PC-3 (cell line): ENCODE measurements at regions not wholly inside any gene's neighbourhood (a gene's known extent, or its start where the extent isn't known, plus 50 kb on each side); places are given as distances from the start of the nearest gene placed in this dataset.

ENCODE experiments used
- ATAC-seq: fragments of 200-7000 bp; cut with Tn5 transposase; 2 replicates; pipeline ENCODE4 v1.9.1; 2020; ENCODE audit warnings: mild to moderate bottlenecking, moderate library complexity
- BruUV-seq: library from RNA; stranded (reverse); fragments of 400-500 nt; replicated peaks from 2 replicates; lab custom pipeline; 2021; lab: Mats Ljungman, UMichigan
- CTCF ChIA-PET: fragments of 300-600 bp; sonication (Branson Sonifier 250); formaldehyde crosslinking; loops from one replicate; lab custom pipeline; 2022; ENCODE audit warnings: antibody characterized with exemption; lab: Charles Lee
- POLR2A ChIA-PET: fragments of 300-600 bp; sonication (Branson Sonifier 250); formaldehyde crosslinking; loops from one replicate; lab custom pipeline; 2022; ENCODE audit warnings: antibody characterized with exemption; ENCODE audit not compliant: unreplicated experiment; lab: Charles Lee
- DNase-seq: peaks from one replicate; pipeline ENCODE4 v3.0.0-alpha.2; 2015
- H2AFZ ChIP-seq: fragments of 300-600 bp; sonication (generic); 2 replicates; pipeline ENCODE4 v1.6.0; 2016; ENCODE audit warnings: antibody characterized with exemption, low read length
- H3F3A ChIP-seq: fragments of 300-600 bp; sonication (generic); one replicate; pipeline ENCODE4 v1.6.0; 2017; ENCODE audit warnings: antibody characterized with exemption, low read length, control low read depth, mild to moderate bottlenecking; ENCODE audit not compliant: unreplicated experiment
- H3K27ac ChIP-seq: fragments of 300-600 bp; sonication (generic); 2 replicates; pipeline ENCODE4 v1.5.1; 2016; ENCODE audit warnings: mild to moderate bottlenecking, low read length
- H3K27me3 ChIP-seq: fragments of 300-600 bp; sonication (generic); 2 replicates; pipeline ENCODE4 v1.6.1; 2016; ENCODE audit warnings: low read length, mixed read lengths
- H3K36me3 ChIP-seq: fragments of 300-600 bp; sonication (generic); 2 replicates; pipeline ENCODE4 v1.6.1; 2016; ENCODE audit warnings: low read depth, mixed run types, low read length, mixed read lengths
- H3K4me1 ChIP-seq: fragments of 300-600 bp; sonication (generic); 2 replicates; pipeline ENCODE4 v1.5.1; 2016; ENCODE audit warnings: low read length; ENCODE audit not compliant: insufficient read depth
- H3K4me2 ChIP-seq: fragments of 300-600 bp; sonication (generic); 2 replicates; pipeline ENCODE4 v1.6.0; 2016; ENCODE audit warnings: low read length
- H3K4me3 ChIP-seq: fragments of 300-600 bp; sonication (generic); 2 replicates; pipeline ENCODE4 v1.5.1; 2016; ENCODE audit warnings: mild to moderate bottlenecking, low read length, mixed read lengths
- H3K79me2 ChIP-seq: fragments of 300-600 bp; sonication (generic); 2 replicates; pipeline ENCODE4 v1.6.1; 2017; ENCODE audit warnings: low read length, mixed read lengths
- H3K9ac ChIP-seq: fragments of 300-600 bp; sonication (generic); 2 replicates; pipeline ENCODE4 v1.6.0; 2016; ENCODE audit warnings: mild to moderate bottlenecking, low read length
- H3K9me2 ChIP-seq: fragments of 300-600 bp; sonication (generic); replicated peaks from 2 replicates; pipeline ENCODE4 v1.6.1; 2016; ENCODE audit warnings: mixed run types, low read length, mixed read lengths
- H3K9me3 ChIP-seq: fragments of 300-600 bp; sonication (generic); 2 replicates; pipeline ENCODE4 v1.6.1; 2016; ENCODE audit warnings: low read length, mixed read lengths
- H4K20me1 ChIP-seq: fragments of 300-600 bp; sonication (generic); 2 replicates; pipeline ENCODE4 v1.6.1; 2016; ENCODE audit warnings: low read length, mixed read lengths
- EZH2 ChIP-seq: fragments of 300-600 bp; sonication (generic); IDR thresholded peaks from one replicate; pipeline ENCODE4 v1.6.1; 2017; ENCODE audit warnings: antibody characterized with exemption, mild to moderate bottlenecking, low read length; ENCODE audit not compliant: unreplicated experiment
- EZH2phosphoT487 ChIP-seq: fragments of 300-600 bp; sonication (generic); IDR thresholded peaks from 2 replicates; pipeline ENCODE4 v1.6.1; 2018; ENCODE audit warnings: mild to moderate bottlenecking, antibody characterized with exemption, low read length, borderline replicate concordance
- intact Hi-C: fragments of 100-400 bp; cut with micrococcal nuclease; formaldehyde crosslinking; loops from 2 replicates; pipeline ENCODE4 v1.9.0; 2023
- TF ChIP-seq, protein P1 (sequence below): fragments of 300-600 bp; sonication (generic); conservative IDR thresholded peaks from 2 replicates; pipeline ENCODE4 v1.5.1; 2017; ENCODE audit warnings: antibody characterized with exemption, low read depth, mild to moderate bottlenecking, low read length

- no peak overlapping the region for H3K4me3 ChIP-seq
- no peak overlapping the region for H3K9ac ChIP-seq
- no peaks in the 10 kb centered on the region for H3K4me1 ChIP-seq
- H3K36me3 ChIP-seq, result no peaks in the 10 kb centered on the region
- POLR2A ChIA-PET, result no interaction called here
- H2AFZ ChIP-seq, result no peak overlapping the region
- H3K4me2 ChIP-seq, result no peak overlapping the region
- DNase-seq (no peak), ATAC-seq (no peak)
- intact Hi-C loops, result no loop called here
- no peak overlapping the region for H3K27ac ChIP-seq
- CTCF ChIA-PET, result no interaction called here
- no peaks in the 10 kb centered on the region for H3K27me3 ChIP-seq
- BruUV-seq, result no TSS peak
- no peaks in the 10 kb centered on the region for H3K9me3 ChIP-seq
- H3K79me2 ChIP-seq, result no peaks in the 10 kb centered on the region
- no peaks in the 10 kb centered on the region for H4K20me1 ChIP-seq
- no peaks in the 10 kb centered on the region for H3K9me2 ChIP-seq
- TF ChIP-seq EZH2 (no peak), EZH2phosphoT487 (no peak)
- TF ChIP-seq, protein P1, sequence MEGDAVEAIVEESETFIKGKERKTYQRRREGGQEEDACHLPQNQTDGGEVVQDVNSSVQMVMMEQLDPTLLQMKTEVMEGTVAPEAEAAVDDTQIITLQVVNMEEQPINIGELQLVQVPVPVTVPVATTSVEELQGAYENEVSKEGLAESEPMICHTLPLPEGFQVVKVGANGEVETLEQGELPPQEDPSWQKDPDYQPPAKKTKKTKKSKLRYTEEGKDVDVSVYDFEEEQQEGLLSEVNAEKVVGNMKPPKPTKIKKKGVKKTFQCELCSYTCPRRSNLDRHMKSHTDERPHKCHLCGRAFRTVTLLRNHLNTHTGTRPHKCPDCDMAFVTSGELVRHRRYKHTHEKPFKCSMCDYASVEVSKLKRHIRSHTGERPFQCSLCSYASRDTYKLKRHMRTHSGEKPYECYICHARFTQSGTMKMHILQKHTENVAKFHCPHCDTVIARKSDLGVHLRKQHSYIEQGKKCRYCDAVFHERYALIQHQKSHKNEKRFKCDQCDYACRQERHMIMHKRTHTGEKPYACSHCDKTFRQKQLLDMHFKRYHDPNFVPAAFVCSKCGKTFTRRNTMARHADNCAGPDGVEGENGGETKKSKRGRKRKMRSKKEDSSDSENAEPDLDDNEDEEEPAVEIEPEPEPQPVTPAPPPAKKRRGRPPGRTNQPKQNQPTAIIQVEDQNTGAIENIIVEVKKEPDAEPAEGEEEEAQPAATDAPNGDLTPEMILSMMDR, result no peak
- H3F3A ChIP-seq, result no peaks in the 10 kb centered on the region
These were observed 605.5 kb downstream of the TOX3 start for GRCh38 chr16:51941412-51941811.

- ChIA-PET CTCF (no interaction called here), POLR2A (no interaction called here)
- H2AFZ ChIP-seq, result no peak overlapping the region
- no peaks in the 10 kb centered on the region for H3K4me1 ChIP-seq
- no peak overlapping the region for H3K27ac ChIP-seq
- no peaks in the 10 kb centered on the region for H4K20me1 ChIP-seq
- H3K4me3 ChIP-seq, result no peak overlapping the region
- ATAC-seq, result no peak
- no peak for DNase-seq
- no peaks in the 10 kb centered on the region for H3K9me3 ChIP-seq
- intact Hi-C loops, result no loop called here
- no TSS peak for BruUV-seq
- H3K79me2 ChIP-seq, result no peaks in the 10 kb centered on the region
- H3K4me2 ChIP-seq, result no peak overlapping the region
- H3F3A ChIP-seq, result no peaks in the 10 kb centered on the region
- H3K27me3 ChIP-seq, result no peaks in the 10 kb centered on the region
- no peak overlapping the region for H3K9ac ChIP-seq
- TF ChIP-seq, protein P1, result no peak
- no peak for TF ChIP-seq EZH2
- TF ChIP-seq EZH2phosphoT487, result no peak
- no peaks in the 10 kb centered on the region for H3K9me2 ChIP-seq
- no peaks in the 10 kb centered on the region for H3K36me3 ChIP-seq
These were observed 606.8 kb downstream of the TOX3 start for GRCh38 chr16:51940183-51940582.

DNA sequence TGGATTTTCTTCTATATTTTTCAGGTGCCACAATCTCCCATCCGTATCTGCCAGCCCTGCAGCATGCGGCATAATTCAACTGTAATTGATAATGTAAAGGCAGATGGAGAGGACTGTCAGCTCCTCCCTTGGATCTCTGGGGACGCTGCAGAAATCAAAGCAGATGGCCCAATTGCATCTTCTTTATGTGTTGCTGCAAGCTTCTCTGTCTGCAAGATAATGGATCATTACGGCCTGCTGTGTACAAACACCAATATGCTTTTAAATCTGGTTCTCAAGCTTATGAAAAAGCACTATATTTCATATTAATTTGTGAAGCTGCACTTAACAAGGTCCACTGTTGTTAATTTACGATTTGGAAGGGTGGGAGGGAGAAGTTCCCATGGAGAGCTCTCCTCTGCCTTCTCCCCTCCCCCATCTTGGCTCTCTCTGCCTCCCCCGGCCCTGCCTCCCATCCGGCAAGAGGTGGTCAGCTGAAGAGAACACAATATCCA lies 607.5 kb downstream of the TOX3 start:
- H3K4me3 ChIP-seq, result no peak overlapping the region
- H3K36me3 ChIP-seq, result no peaks in the 10 kb centered on the region
- BruUV-seq, result no TSS peak
- ChIA-PET POLR2A (no interaction called here), CTCF (no interaction called here)
- DNase-seq (no peak), ATAC-seq (no peak)
- H3K9ac ChIP-seq, result no peak overlapping the region
- H3K4me1 ChIP-seq, result no peaks in the 10 kb centered on the region
- H3K79me2 ChIP-seq, result no peaks in the 10 kb centered on the region
- H3K27ac ChIP-seq, result no peak overlapping the region
- H4K20me1 ChIP-seq, result no peaks in the 10 kb centered on the region
- no peak overlapping the region for H2AFZ ChIP-seq
- no peaks in the 10 kb centered on the region for H3K9me3 ChIP-seq
- no peaks in the 10 kb centered on the region for H3K27me3 ChIP-seq
- H3K9me2 ChIP-seq, result no peaks in the 10 kb centered on the region
- H3K4me2 ChIP-seq, result no peak overlapping the region
- TF ChIP-seq EZH2 (no peak), EZH2phosphoT487 (no peak)
- TF ChIP-seq, protein P1, result no peak
- H3F3A ChIP-seq, result no peaks in the 10 kb centered on the region
- intact Hi-C loops, result no loop called here
